ENCODE measurements at regions not wholly inside any gene's neighbourhood (a gene's known extent, or its start where the extent isn't known, plus 50 kb on each side); places are given as distances from the start of the nearest gene placed in this dataset.

DNA sequence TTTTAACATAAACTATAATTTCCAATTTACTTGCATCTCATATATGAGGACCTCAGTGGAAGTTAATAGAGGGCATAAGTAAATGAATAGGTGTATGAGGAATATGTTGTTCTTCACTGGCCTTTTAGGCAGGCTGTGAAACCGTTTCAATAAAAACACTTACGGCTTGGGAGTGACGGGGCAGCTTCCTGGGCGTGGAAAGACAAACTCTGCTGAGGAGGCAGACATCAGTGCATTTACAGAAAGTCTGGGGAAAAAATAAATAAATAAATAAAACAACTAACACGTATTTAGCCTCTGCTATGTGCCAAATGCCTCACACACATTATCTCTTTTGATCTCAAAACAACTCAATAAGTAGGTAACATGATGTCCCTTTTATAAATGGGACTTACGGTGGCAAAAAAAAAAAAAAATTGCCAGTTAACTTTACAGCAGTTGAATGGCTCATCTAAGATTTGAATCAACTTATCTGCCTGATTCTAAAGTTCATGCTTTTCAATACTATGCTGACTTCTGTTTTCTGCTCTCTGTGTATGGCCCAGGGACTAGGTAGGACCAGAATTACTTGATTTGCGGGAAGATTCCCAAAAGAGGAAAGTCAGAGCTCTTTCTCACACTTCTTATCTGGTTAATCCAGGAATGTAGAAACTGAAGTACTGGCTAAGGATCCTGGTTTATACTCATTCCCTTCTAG lies 77.5 kb upstream of the LRATD1 start:
- H3K36me3 Mint-ChIP-seq (ENCODE audit: low read depth): no peaks in the 10 kb centered on the region
- TF ChIP-seq, protein P1, sequence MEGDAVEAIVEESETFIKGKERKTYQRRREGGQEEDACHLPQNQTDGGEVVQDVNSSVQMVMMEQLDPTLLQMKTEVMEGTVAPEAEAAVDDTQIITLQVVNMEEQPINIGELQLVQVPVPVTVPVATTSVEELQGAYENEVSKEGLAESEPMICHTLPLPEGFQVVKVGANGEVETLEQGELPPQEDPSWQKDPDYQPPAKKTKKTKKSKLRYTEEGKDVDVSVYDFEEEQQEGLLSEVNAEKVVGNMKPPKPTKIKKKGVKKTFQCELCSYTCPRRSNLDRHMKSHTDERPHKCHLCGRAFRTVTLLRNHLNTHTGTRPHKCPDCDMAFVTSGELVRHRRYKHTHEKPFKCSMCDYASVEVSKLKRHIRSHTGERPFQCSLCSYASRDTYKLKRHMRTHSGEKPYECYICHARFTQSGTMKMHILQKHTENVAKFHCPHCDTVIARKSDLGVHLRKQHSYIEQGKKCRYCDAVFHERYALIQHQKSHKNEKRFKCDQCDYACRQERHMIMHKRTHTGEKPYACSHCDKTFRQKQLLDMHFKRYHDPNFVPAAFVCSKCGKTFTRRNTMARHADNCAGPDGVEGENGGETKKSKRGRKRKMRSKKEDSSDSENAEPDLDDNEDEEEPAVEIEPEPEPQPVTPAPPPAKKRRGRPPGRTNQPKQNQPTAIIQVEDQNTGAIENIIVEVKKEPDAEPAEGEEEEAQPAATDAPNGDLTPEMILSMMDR (IDR thresholded peaks at IDR 0.05): no peak
- H3K4me3 Mint-ChIP-seq: no peak overlapping the region
- no peaks in the 10 kb centered on the region for H3K27me3 Mint-ChIP-seq (ENCODE audit: insufficient read depth)
- no peak overlapping the region for H3K27ac Mint-ChIP-seq
- DNase-seq: no peak
- no peaks in the 10 kb centered on the region for H3K9me3 Mint-ChIP-seq
- H3K4me1 Mint-ChIP-seq (ENCODE audit: low read depth): no peaks in the 10 kb centered on the region

DNA sequence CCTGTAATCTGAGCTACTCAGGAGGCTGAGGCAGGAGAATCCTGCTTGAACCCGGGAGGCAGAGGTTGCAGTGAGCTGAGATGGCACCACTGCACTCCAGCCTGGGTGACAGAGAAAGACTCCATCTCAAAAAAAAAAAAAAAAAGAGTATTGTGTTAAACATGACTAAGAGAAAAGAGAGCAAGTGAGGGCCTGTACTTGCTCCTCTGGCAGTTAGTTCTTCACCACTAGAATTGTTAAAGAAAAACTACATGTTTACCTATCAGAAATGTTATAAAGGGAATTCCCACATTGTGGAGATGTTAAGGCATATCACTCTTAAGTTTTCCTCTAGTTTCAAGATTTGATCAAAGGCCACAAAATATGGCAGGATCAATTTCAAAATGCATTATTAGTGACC lies 75.4 kb upstream of the LRATD1 start:
- H3K9me3 Mint-ChIP-seq: no peaks in the 10 kb centered on the region
- no peak for DNase-seq
- TF ChIP-seq, protein P1 (IDR thresholded peaks at IDR 0.05): no peak
- H3K27ac Mint-ChIP-seq: no peak overlapping the region
- no peaks in the 10 kb centered on the region; the same call in 1 of the 2 replicates for H3K27me3 Mint-ChIP-seq (ENCODE audit: insufficient read depth)
- no peak overlapping the region for H3K4me3 Mint-ChIP-seq
- H3K36me3 Mint-ChIP-seq (ENCODE audit: low read depth): no peaks in the 10 kb centered on the region
- no peaks in the 10 kb centered on the region for H3K4me1 Mint-ChIP-seq (ENCODE audit: low read depth)

GRCh38 chr2:14557916-14558315 lies 74.6 kb upstream of the LRATD1 start:
- TF ChIP-seq, protein P1 (IDR thresholded peaks at IDR 0.05): no peak
- Mint-ChIP-seq H3K27me3 (ENCODE audit: insufficient read depth) (no peaks in the 10 kb centered on the region; the same call in 1 of the 2 replicates), H3K27ac (no peak overlapping the region), H3K36me3 (ENCODE audit: low read depth) (no peaks in the 10 kb centered on the region), H3K9me3 (no peaks in the 10 kb centered on the region), H3K4me1 (ENCODE audit: low read depth) (no peaks in the 10 kb centered on the region), H3K4me3 (no peak overlapping the region)
- no peak for DNase-seq

GRCh38 chr2:14558335-14558919 lies 74.1 kb upstream of the LRATD1 start:
- Mint-ChIP-seq H3K27ac (no peak overlapping the region), H3K4me3 (no peak overlapping the region), H3K36me3 (ENCODE audit: low read depth) (no peaks in the 10 kb centered on the region), H3K9me3 (no peaks in the 10 kb centered on the region), H3K27me3 (ENCODE audit: insufficient read depth) (no peaks in the 10 kb centered on the region; the same call in 1 of the 2 replicates), H3K4me1 (ENCODE audit: low read depth) (no peaks in the 10 kb centered on the region)
- TF ChIP-seq, protein P1 (IDR thresholded peaks at IDR 0.05): no peak
- no peak for DNase-seq

DNA sequence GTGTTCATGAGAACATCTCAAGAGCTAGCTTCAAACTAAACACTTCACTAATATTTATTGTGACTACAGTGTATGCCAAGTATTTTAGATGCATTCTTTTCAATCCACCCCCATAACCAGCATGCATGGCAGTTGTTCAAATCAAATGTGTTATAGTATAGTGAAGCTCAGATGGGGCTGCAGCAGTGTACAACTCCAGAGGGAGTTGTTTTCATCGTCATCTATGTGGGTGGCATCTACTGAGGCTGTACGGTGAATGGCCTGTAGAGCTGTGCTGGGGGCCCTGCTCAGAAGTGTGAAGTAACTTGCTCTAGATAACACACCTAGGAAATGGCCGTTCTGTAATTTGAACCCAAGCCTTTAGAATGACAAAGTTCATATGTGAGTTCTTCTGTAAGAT lies 71.8 kb upstream of the LRATD1 start:
- Mint-ChIP-seq H3K27me3 (ENCODE audit: insufficient read depth) (no peaks in the 10 kb centered on the region; the same call in 1 of the 2 replicates), H3K27ac (no peak overlapping the region), H3K36me3 (ENCODE audit: low read depth) (no peaks in the 10 kb centered on the region), H3K4me1 (ENCODE audit: low read depth) (no peaks in the 10 kb centered on the region), H3K4me3 (no peak overlapping the region), H3K9me3 (no peaks in the 10 kb centered on the region)
- TF ChIP-seq, protein P1 (IDR thresholded peaks at IDR 0.05): no peak
- DNase-seq: no peak
